HepG2 (cell line): ENCODE measurements at regions not wholly inside any gene's neighbourhood (a gene's known extent, or its start where the extent isn't known, plus 50 kb on each side); places are given as distances from the start of the nearest gene placed in this dataset.

ENCODE experiments used
- ATAC-seq: fragments of 200-7000 bp; cut with Tn5 transposase; 3 replicates; pipeline ENCODE4 v1.9.1; 2020; ENCODE audit warnings: mild to moderate bottlenecking, moderate library complexity
- BruUV-seq: library from RNA; stranded (reverse); fragments of 400-500 nt; replicated peaks from 2 replicates; lab custom pipeline; 2021; lab: Mats Ljungman, UMichigan
- CTCF ChIA-PET: fragments of 300-600 bp; formaldehyde crosslinking; extraction: SDS; loops from one replicate; lab custom pipeline; 2021; ENCODE audit warnings: low total read pairs, inconsistent platforms, low intra/inter-chr PET ratio; lab: Yijun Ruan, JAX
- POLR2A ChIA-PET: fragments of 350-600 bp; sonication (Branson Sonifier 250); formaldehyde crosslinking; loops from one replicate; lab custom pipeline; 2020; ENCODE audit warnings: antibody characterized with exemption, inconsistent platforms; lab: Yijun Ruan, JAX
- DNase-seq: peaks from one replicate; pipeline ENCODE4 v3.0.0-alpha.2; 2015; ENCODE audit warnings: low spot score
- FAIRE-seq: peaks from 3 replicates; lab custom pipeline; 2011; peaks lifted over from hg19 to GRCh38; lab: Jason Lieb, UNC
- H2AFZ ChIP-seq: one replicate; pipeline ENCODE4 v1.6.1; 2011; ENCODE audit warnings: low read length, inconsistent platforms
- H3K27ac ChIP-seq: fragments of 300-600 bp; 3 replicates; pipeline ENCODE4 v1.8.0; 2011; ENCODE audit warnings: mixed run types, mild to moderate bottlenecking, mixed read lengths, low read length, inconsistent platforms; ENCODE audit not compliant: insufficient read depth; ENCODE audit errors: extremely low read length
- H3K27me3 ChIP-seq, 2 experiments: fragments of 200-600 bp in 1 of 2; 2 replicates in 1 of 2; 3 replicates in 1 of 2; pipeline versions ENCODE4 v1.6.0 to v1.8.0; 2011; ENCODE audit warnings: low read length in 2 of 2, mild to moderate bottlenecking in 2 of 2, moderate library complexity in 2 of 2, inconsistent platforms in 1 of 2; ENCODE audit not compliant: insufficient read depth in 2 of 2, control insufficient read depth in 1 of 2
- H3K36me3 ChIP-seq, 2 experiments: fragments of 200-600 bp in 1 of 2; replicated peaks in 1 of 2; 2 replicates in 1 of 2; 3 replicates in 1 of 2; pipeline versions ENCODE4 v1.5.1 to v1.8.0; 2011; ENCODE audit warnings: low read length in 2 of 2, inconsistent platforms in 1 of 2; ENCODE audit not compliant: insufficient read depth in 2 of 2, control insufficient read depth in 1 of 2
- H3K4me1 ChIP-seq: 2 replicates; pipeline ENCODE4 v1.5.1; 2012; ENCODE audit warnings: low read length, inconsistent platforms; ENCODE audit not compliant: insufficient read depth
- H3K4me2 ChIP-seq: 2 replicates; pipeline ENCODE4 v1.6.0; 2011; ENCODE audit warnings: low read depth, low read length, inconsistent platforms
- H3K4me3 ChIP-seq, 3 experiments: fragments of 200-600 bp in 1 of 3; sonication (generic), shearing (Covaris generic) in 1 of 3; replicated peaks in 1 of 3; 2 replicates each; pipeline ENCODE4 v1.5.1; 2011 to 2016; ENCODE audit warnings: low read length in 3 of 3, inconsistent platforms in 2 of 3, low read depth in 2 of 3, mild to moderate bottlenecking in 2 of 3, control low read depth in 1 of 3, mixed read lengths in 1 of 3; ENCODE audit not compliant: insufficient read depth in 1 of 3
- H3K79me2 ChIP-seq: one replicate; pipeline ENCODE4 v1.6.1; 2011; ENCODE audit warnings: low read length, inconsistent platforms; ENCODE audit not compliant: insufficient read depth
- H3K9ac ChIP-seq: 2 replicates; pipeline ENCODE4 v1.6.0; 2011; ENCODE audit warnings: mild to moderate bottlenecking, low read depth, low read length, inconsistent platforms; ENCODE audit not compliant: insufficient read depth
- H3K9me3 ChIP-seq: 2 replicates; pipeline ENCODE4 v1.5.1; 2012; ENCODE audit warnings: mild to moderate bottlenecking, low read length
- H4K20me1 ChIP-seq: 2 replicates; pipeline ENCODE4 v1.6.0; 2011; ENCODE audit warnings: inconsistent platforms, mild to moderate bottlenecking, low read length, moderate library complexity; ENCODE audit not compliant: insufficient read depth
- CCAR2 ChIP-seq: fragments of 200-400 bp; formaldehyde crosslinking; optimal IDR thresholded peaks from 2 replicates; pipeline ENCODE3; 2018; ENCODE audit warnings: low read depth, mild to moderate bottlenecking, low read length, moderate library complexity
- FOXK2 ChIP-seq: fragments of 450-650 bp; IDR thresholded peaks from 2 replicates; pipeline ENCODE4 v1.6.1; 2016
- MAX ChIP-seq: IDR thresholded peaks from 2 replicates; pipeline ENCODE4 v1.6.1; 2012; ENCODE audit warnings: inconsistent platforms
- MLXIP ChIP-seq: sonication (generic); formaldehyde crosslinking; IDR thresholded peaks from 2 replicates; pipeline ENCODE4 v1.9.0; 2021; ENCODE audit warnings: missing genetic modification reagents, borderline replicate concordance
- SNAPC4 ChIP-seq: sonication (generic); formaldehyde crosslinking; IDR thresholded peaks from 2 replicates; pipeline ENCODE4 v1.4.0; 2020; ENCODE audit warnings: mild to moderate bottlenecking, missing genetic modification reagents
- SSRP1 ChIP-seq: IDR thresholded peaks from 2 replicates; pipeline ENCODE4 v1.6.1; 2016; ENCODE audit warnings: control low read depth
- WGBS: methylation state at CpG from one replicate; pipeline ENCODE4 v1.1.6; 2017; ENCODE audit warnings: low lambda C conversion rate; 5-methylcytosine and 5-hydroxymethylcytosine counted together
- in situ Hi-C: cut with HindIII; loops from 2 replicates; pipeline ENCODE4 v1.10.0; 2017; ENCODE audit warnings: low pct_unique_long_range_greater_than_20kb; ENCODE audit not compliant: extremely low pct_ligation_motif_present
- intact Hi-C: fragments of 100-400 bp; cut with micrococcal nuclease; formaldehyde crosslinking; loops from one replicate; pipeline ENCODE4 v1.10.0; 2022; ENCODE audit not compliant: unreplicated experiment
- TF ChIP-seq, protein P1 (sequence below): conservative IDR thresholded peaks from 2 replicates; pipeline ENCODE4 v1.6.1; 2018; ENCODE audit warnings: missing genetic modification reagents

GRCh38 chr4:36533944-36534343, 252.5 kb downstream of the DTHD1 start:
- DNase-seq: no peak
- H3K27me3 ChIP-seq: no peaks in the 10 kb centered on the region
- TF ChIP-seq SSRP1 (CRISPR knock-in tag): no peak
- no peak for TF ChIP-seq CCAR2
- TF ChIP-seq SNAPC4 (CRISPR knock-in tag): no peak
- TF ChIP-seq, all 625 proteins: peak for 0
- no peaks in the 10 kb centered on the region for H3K79me2 ChIP-seq
- no peak for FAIRE-seq
- no TSS peak for BruUV-seq
- no peaks in the 10 kb centered on the region for H4K20me1 ChIP-seq
- H3K9ac ChIP-seq: no peak overlapping the region
- no peak overlapping the region for H3K4me2 ChIP-seq
- no peaks in the 10 kb centered on the region for H3K4me1 ChIP-seq
- peaks cover 47% of the 10 kb centered on the region for H3K9me3 ChIP-seq
- ChIA-PET CTCF (no interaction called here), POLR2A (no interaction called here)
- no peak overlapping the region for H3K27ac ChIP-seq
- intact Hi-C loops (no loop called here), in situ Hi-C loops (no loop called here)
- no peak overlapping the region for H2AFZ ChIP-seq
- WGBS: 0% methylated on average over 1 of the region's 1 CpG
- no peak for ATAC-seq
- no peak overlapping the region for H3K4me3 ChIP-seq
- no peaks in the 10 kb centered on the region for H3K36me3 ChIP-seq

DNA sequence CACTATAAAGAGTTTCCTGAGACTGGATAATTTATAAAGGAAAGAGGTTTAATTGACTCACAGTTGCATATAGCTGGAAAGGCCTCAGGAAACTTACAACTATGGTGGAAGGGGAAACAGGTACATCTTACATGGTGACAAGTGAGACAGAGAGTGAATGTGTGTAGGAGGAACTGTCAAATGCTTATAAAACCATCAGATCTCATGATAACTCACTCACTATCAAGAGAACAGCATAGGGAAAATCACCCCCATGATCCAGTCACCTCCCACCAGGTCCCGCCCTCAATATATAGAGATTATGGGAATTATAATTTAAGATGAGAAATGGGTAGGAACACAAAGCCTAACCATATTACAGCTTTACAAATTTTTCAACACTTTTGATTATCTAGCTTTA, 266.0 kb downstream of the DTHD1 start:
- CTCF ChIA-PET: no interaction called here
- H4K20me1 ChIP-seq: no peaks in the 10 kb centered on the region
- TF ChIP-seq MAX (no peak), MLXIP (CRISPR knock-in tag) (no peak), FOXK2 (no peak)
- TF ChIP-seq, protein P1, sequence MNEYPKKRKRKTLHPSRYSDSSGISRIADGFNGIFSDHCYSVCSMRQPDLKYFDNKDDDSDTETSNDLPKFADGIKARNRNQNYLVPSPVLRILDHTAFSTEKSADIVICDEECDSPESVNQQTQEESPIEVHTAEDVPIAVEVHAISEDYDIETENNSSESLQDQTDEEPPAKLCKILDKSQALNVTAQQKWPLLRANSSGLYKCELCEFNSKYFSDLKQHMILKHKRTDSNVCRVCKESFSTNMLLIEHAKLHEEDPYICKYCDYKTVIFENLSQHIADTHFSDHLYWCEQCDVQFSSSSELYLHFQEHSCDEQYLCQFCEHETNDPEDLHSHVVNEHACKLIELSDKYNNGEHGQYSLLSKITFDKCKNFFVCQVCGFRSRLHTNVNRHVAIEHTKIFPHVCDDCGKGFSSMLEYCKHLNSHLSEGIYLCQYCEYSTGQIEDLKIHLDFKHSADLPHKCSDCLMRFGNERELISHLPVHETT (CRISPR knock-in tag): no peak
- no peak for FAIRE-seq
- no peaks in the 10 kb centered on the region for H3K79me2 ChIP-seq
- H3K27ac ChIP-seq: no peak overlapping the region
- H3K9ac ChIP-seq: no peak overlapping the region
- no peak overlapping the region for H2AFZ ChIP-seq
- H3K27me3 ChIP-seq: no peaks in the 10 kb centered on the region
- no TSS peak for BruUV-seq
- no peak for ATAC-seq
- in situ Hi-C loops (no loop called here), intact Hi-C loops (no loop called here)
- H3K4me2 ChIP-seq: no peak overlapping the region
- peaks cover 9% of the 10 kb centered on the region; the same call in 1 of the 2 replicates for H3K9me3 ChIP-seq
- no peak for DNase-seq
- H3K4me3 ChIP-seq: no peak overlapping the region
- H3K36me3 ChIP-seq: no peaks in the 10 kb centered on the region
- no peaks in the 10 kb centered on the region for H3K4me1 ChIP-seq
- POLR2A ChIA-PET: no interaction called here
- WGBS: 6% methylated on average over 1 of the region's 1 CpG
